GM18502 (cell line): ENCODE measurements at regions not wholly inside any gene's neighbourhood (a gene's known extent, or its start where the extent isn't known, plus 50 kb on each side); places are given as distances from the start of the nearest gene placed in this dataset.
"Not testable (repeated sequence)": the region's sequence is repeated elsewhere in the genome, so short reads cannot be mapped to it uniquely, and the experiment has no call there.

Source experiments
- ATAC-seq: cut with Tn5 transposase; IDR thresholded peaks from one replicate; pipeline ENCODE4 v1.9.1; 2021; ENCODE audit warnings: mild to moderate bottlenecking; ENCODE audit not compliant: unreplicated experiment, poor library complexity

DNA sequence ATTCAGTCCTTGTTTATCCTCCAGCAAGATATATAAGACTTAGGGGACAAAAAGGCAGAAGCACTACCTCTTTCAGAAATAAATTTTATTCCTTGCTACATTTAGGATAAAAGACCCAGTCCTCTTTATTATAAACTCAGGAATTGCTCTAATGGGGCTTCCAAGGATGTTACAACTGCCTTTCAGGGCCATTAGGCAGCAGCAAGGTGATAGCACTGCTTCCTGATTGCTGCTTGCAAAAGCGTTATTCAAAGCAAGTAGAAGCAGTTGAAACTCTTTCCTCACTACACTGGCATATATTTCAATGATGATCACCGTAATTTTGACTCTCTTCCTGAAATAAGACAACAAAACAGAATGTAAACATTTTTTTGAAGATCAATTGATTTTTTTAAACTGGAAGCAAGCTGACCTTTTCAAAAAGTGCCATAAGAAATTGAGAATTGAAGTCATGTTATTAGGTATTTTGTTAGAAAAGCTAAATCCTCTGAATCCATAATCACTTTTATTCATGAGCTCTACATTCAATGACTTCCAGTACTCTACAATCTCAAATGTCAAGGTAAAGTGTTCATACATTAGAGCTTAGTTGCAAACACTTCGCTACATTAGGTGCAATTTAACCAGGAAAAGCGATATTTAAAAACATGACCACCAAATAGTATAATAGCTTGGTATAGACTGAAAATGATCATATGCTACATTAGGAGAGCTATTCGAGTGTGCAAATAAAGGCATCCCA lies 233.4 kb upstream of the SYT10 start:
- no peak for ATAC-seq

DNA sequence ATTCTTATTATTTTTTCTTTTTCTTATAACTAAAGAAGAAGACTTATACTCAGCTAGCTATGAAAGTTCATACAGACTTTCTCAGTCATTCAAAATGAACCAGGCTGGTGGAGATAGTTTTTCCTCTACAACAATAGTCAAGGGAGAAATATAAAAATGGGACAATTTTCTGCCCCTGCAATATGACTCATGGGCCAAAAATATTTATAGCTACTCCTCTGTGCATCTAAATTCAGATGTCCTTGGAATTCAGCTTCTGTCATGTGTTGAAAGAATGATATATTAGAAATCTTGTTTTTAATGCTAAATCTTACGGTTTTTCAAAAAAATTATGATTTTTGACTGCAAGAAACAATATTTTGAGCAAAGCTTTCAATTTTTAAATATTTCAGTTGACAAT lies 237.2 kb upstream of the SYT10 start:
- no peak for ATAC-seq

DNA sequence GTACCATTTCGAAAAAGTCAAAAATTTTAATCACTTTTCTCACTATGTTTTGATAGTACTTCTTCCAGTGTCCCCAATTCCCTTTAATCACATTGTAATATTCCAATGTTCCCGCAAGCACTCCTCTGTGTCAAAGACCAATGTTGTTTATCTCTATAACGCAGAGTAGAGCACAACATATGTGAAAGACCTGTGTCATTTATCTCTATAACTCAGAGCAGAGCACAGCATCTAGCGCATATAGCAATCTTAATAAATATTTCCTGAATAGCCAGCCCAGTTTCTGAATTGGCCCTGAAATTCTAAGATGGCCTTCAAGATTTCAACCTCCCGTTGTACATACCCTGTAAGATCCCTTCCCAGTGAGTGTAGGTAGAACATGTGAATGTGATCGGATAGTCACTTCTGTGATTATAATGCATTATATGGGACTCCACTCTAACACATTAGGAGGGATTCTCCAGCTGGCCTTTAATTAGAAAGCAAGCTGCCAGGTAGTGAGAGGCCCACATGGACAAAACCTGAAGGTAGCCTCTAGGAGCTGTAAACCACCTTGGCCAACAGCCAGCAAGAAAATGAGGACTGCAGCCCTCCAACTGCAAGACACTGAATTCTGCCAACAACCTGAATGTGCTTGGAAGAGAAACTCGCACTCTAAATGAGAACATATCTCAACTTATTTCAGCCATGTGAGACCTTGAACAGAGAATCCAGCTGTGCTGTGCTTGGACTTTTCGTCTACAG lies 238.8 kb upstream of the SYT10 start:
- no peak for ATAC-seq

DNA sequence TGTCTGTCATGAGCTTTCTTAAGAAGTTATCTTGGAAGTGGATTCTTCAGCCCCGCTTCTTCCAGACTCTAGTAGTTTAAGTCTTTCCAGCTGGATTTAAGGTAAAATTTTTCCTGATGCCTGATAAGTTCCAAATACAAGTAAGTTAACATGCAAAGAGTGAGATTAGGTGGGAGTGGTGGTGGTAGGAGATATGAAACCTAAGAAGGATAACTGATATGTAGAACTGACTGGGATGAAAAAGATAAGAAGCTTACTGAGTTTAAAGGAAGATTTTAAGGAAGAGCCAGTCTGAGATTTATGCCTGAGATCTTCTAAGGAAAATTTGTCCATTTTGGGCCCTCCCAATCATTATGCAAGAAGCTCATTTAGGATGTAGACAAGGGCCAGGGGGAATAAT lies 250.9 kb upstream of the SYT10 start:
- ATAC-seq: no peak

DNA sequence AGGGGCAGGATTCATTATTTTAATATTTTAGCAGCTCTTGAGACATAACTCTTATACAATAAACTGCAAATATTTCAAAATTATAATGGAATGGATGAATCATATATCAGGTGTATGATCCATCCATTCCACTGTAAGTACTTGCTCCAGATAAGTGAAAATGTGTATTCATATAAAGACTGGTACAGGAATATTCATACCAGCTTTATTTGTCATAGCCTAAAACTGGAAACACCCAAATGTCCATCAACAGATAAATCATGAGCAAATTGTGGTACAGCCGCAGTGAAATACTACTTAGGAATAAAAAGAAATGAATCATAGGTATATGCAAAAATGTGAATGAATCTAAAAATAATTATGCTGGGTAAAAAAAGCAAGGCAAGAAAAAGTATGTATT lies 263.6 kb upstream of the SYT10 start:
- ATAC-seq: no peak

DNA sequence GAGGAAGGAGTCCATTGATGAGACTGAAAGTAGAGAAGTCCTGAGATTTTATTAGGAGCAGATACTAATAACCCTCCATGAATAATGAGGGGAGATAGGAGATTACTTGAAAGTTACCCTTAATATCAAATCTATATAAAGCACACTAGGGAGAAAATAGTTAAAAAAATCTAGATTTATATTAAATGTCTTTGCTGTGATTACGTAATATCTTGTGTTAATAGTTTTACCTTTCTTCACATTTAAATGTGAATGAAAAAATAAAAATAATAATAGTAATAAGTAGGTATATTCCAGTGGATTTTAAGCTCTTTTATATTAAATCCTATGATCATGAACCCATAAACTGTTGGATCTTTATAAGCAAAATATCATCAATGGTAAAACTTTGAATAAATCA lies 267.3 kb upstream of the SYT10 start:
- ATAC-seq: no peak

DNA sequence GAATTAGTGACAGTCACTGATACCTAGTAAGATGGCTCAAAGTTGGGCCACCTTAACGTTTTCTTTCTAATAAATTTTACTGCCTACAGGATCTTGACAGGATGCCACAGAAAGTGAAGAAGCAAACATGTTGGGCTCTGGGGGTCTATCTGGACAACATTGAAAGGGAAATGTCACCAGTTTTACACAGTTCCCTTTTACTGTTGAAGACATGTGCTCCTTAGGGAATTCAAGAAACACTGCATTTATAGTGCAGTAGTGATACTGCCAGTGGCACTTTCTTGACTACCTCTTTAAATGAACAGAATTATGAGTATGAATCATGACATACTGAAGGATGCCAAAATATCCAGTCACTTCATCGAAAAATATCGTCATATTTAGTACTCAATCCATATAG lies 269.3 kb upstream of the SYT10 start:
- no peak for ATAC-seq

DNA sequence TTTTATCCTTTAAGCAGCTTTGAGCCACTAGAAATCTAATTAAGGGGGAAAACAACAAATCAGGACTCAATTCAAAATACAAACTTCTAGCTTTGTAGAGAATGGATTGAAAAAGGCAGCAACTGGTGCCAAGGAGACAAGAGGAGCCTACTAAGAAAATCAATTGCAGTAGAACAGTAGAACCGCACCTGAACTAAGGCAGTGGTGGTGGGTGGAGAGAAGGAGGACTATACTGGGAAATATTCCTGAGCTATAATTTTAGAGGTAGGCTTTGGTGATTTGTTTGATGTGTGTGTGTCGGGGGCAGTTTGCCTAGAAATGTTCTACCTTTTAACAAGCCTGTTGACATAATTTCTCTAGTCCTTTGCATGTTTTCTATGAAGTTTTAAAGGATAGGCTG lies 270.9 kb upstream of the SYT10 start:
- no peak for ATAC-seq

DNA sequence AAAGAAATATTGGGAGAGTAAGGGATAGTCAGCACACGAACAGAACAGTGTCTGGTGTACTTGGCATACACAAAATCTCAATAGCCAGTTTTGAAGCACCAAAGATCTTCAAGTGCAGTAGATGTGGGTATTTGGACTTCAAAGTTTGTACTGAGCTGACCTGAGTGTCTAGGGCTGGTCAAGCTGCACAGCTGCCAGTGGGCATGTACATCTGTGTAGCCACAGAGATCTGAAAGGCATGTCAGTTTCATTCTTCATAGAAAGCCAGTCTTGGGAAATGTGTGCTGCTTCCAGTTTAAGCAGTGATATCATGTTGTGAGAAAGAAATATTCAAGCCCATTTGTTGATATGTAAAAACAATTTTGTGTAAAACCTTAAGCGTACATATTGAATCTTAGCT lies 279.0 kb upstream of the SYT10 start:
- no peak for ATAC-seq

DNA sequence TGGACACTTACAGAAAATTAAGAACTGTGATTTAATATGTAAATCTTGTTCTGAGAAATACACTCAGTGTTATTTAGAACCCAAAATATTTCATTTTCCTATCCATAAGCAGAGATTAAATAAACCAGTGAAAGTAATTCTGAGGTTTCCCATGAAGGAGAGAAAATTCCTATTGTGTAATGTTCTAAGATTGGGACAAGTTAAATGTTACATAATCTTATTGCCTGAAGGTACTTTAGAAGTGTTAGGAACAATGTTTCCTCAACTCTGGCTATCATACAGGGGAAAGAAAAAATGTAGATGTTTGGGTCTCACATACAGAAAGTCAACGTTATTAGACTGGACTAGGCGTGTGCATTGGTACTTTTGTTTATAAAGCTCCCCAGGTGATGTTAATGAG lies 281.9 kb upstream of the SYT10 start:
- ATAC-seq: no peak

DNA sequence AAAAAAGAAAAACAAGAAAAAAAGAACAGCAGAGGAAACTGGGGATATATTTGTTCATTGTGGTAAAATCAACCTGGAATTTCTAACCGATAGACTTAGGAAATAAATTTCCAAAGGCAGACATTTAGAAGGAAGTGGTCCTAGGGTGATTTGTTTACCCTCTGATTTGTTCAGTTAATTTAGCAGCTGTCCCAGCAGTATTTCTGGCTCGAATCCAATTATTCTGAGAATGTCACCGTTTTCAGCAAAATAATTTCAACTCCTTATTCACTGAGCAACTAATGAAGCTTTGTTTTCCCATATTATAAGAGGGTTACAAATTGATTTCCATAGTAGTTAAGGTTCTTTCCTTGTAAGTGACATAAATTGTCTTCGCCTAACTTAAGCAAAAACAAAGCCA lies 285.2 kb upstream of the SYT10 start:
- ATAC-seq: no peak

DNA sequence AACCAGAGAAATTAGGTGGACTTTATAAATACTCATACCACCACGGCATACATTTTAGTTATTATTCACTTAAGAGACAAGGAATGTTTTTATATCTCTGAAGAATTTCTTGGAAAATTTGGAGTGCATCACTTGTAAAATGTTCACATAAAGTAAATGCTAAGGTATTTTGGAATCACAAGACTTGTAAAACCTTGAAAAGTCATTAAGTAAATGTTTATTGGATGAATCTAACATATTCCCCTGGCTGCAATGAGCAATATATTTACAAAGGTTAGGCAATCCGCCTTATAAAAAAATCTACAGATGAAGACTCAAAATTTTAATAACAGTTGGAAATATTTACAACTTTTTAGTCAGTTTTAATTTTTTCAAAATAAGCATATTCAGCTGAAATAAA lies 287.4 kb upstream of the ALG10 start:
- no peak for ATAC-seq

DNA sequence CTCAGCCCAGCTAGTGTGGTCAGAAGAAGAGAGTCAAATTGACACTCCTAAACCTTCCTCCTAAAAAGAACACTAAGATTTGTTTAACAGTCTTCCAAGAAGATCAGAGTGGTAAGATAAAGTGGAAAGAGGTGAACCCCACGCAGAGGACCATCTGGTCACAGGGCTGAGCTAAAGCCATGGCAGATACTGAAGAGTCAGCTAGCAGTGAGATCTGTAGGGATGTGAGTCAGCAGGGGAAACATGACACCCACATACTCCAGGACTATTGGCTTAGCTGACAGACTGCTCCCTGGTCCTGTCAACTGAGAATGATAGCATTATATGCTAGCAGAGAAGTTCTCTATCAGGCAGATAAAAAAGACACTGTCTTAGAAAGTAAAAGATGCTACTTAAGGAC lies 269.4 kb upstream of the ALG10 start:
- ATAC-seq: no peak

DNA sequence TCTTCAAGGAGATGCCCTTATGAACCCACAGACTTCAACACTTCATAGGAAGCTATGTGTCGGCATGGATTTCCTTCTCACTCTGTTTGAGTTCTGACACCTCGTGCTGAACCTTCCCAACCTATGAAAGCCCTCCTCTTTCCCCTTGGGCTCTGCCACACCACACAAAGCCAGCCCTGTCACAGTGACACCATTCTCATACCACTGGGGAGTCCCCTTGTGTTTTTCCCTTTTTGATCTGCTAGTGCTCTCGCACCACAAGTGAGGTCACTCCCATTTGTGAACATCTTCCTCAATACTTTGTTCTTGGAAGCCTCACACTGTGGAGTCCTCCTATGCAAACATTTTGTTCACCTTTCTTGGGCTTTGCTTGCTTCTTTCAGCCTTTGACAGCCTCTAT lies 264.6 kb upstream of the ALG10 start:
- no peak for ATAC-seq

DNA sequence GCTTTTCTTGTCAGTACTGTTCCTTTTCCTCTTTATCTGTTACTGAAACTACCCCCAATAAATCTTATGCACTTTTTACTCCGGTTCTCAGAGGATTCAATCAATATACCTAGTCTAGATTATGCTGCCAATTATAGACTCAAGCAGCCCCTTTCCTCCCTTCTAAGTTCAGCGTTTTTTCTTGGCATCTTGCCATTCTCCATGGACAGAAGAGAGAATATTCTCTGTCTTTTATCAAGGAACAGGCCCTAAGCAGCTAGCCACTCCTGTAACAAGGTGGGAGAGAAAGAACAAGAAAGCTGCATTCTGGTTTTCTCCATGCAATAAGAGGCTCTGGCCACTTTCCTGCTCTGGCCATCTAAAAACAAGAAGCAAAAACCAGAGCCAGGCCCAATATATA lies 263.0 kb upstream of the ALG10 start:
- no peak for ATAC-seq

DNA sequence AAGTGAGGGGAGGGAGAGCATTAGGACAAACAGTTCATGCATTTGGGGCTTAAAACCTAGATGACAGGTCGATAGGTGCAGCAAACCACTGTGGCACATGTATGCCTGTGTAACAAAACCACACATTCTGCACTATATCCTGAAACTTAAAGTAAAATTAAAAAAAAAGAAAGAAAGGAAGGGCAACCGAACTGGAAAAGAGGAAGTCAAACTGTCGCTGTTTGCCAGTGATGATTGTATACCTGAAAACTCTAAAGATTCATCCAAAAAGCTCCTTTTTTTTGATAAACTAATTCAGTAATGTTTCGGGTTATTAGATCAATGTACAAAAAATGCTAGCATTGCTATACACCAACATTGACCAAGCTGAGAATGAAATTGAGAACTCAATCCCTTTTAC lies 259.0 kb upstream of the ALG10 start:
- no peak for ATAC-seq

DNA sequence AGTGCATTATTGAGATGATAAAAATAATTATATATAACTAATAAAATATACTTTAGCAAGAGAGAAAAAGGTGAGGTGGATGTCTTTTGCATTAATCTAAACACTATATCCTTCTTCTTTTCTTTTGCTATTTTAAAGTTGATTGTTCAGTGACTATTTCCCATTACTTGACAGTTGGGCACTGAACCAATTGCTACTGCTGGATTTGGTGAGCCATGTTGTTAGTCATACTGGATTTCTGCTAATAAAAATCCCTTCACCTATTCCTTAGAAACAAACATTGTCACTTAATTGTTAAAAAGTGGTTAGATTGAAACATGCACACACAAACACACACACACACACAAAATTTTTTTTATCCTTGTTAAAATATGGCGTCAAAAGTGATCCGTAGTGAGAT lies 251.6 kb upstream of the ALG10 start:
- ATAC-seq: no peak

DNA sequence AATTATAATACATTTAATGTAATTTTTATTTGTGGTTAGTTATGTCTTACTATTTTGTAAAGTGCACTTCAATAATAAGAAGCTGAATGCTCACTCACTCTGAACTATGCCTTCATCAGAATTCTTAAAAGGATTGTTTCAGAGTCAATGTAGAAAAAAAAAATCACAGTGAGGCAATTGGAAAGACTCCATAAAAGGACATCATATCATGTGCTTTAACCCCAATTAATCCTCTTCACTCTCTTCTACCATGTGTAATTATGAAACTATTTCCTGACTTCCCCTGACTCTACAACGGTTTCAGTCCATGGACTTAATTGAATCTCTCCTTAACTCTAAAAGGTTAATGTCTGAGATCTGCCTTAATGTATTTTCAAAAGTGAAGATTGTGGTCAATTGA lies 250.4 kb upstream of the ALG10 start:
- no peak for ATAC-seq

DNA sequence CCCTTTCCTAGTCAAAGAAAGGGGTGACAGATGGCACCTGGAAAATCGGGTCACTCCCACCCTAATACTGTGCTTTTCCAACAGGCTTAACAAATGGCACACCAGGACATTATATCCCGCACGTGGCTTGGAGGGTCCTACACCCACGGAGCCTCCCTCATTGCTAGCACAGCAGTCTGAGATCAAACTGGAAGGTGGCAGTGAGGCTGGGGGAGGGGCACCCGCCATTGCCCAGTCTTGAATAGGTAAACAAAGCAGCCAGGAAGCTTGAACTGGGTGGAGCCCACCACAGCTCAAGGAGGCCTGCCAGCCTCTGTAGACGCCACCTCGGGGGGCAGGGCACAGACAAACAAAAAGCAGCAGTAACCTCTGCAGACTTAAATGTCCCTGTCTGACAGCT lies 249.2 kb upstream of the ALG10 start:
- ATAC-seq: not testable (repeated sequence)

DNA sequence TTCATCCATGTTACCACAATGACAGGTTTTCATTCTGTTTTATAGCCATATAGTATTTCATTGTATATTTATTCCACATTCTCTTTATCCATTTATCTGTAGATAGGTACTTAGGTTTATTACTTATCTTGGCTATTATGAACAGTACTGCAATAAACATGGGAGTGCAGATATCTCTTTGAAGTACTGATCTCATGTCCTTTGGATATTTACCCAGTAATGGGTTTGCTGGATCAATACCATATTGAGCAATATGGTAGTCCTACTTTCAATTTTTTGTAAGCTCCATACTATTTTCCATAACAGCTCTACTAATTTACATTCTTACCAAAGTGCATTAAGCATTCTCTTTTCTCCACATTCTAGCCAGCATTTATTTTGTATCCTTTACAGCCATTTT lies 235.8 kb upstream of the ALG10 start:
- ATAC-seq: no peak

DNA sequence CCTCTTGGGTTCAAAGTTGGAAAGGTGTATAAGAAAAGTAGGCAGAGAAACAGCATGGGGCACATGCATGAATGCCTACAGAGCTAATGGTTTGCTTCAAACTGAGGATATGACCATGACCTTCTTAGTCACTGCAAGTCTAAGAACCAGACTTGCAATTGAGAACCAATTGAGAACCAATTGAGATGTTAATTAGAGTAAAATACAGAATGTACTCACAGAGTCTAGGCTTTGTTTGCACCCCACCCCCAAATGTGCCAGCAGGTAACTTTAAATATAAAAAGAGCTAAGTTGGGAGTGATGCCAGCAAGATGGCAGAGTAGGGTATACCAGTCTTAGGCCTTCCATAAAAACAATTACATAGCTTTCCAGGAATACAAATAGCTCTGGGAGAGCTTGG lies 227.3 kb upstream of the ALG10 start:
- no peak for ATAC-seq

DNA sequence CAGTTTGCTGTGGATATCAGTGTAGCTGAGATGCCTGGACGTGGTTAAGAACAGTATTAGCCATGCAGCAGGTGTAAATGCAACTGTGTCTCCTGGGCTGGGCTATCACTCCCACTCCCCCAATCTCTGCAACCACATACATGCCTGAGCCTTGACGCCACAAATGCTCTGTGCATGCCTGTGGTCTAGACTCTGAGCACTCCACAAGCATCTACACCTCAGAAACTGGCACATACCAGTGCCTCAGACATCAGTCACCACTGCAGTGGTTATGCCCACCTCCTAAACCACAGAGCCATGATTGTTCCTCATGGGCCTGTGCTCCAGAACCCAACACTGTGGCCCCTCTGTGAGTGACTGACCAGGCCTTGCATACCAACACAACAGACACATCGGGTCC lies 226.8 kb upstream of the ALG10 start:
- ATAC-seq: no peak
